K562 (cell line): ENCODE measurements at regions not wholly inside any gene's neighbourhood (a gene's known extent, or its start where the extent isn't known, plus 50 kb on each side); places are given as distances from the start of the nearest gene placed in this dataset.

ENCODE experiments used
- ATAC-seq: fragments of 200-7000 bp; cut with Tn5 transposase; 3 replicates; pipeline ENCODE4 v1.9.1; 2020; ENCODE audit warnings: moderate library complexity
- BruUV-seq: library from RNA; stranded (reverse); fragments of 400-500 nt; replicated peaks from 2 replicates; lab custom pipeline; 2021; lab: Mats Ljungman, UMichigan
- CTCF ChIA-PET: fragments of 300-600 bp; formaldehyde crosslinking; extraction: SDS; loops from one replicate; lab custom pipeline; 2021; ENCODE audit warnings: low intra/inter-chr PET ratio; lab: Yijun Ruan, JAX
- POLR2A ChIA-PET: fragments of 300-600, 350-650 bp; sonication (Branson Sonifier 250); formaldehyde crosslinking; extraction: SDS; loops from one replicate; lab custom pipeline; 2021; ENCODE audit warnings: antibody characterized with exemption, inconsistent platforms; lab: Yijun Ruan, JAX
- DNase-seq, 4 experiments: peaks; one replicate each; pipeline versions ENCODE4 v3.0.0 to v3.0.0-alpha.2; 2011 to 2018; ENCODE audit warnings: low spot score in 3 of 4, mixed read lengths in 3 of 4; ENCODE audit errors: extremely low read depth in 1 of 4
- FAIRE-seq: peaks from 2 replicates; lab custom pipeline; 2011; peaks lifted over from hg19 to GRCh38; lab: Jason Lieb, UNC
- H2AFZ ChIP-seq: 2 replicates; pipeline ENCODE4 v1.6.0; 2011; ENCODE audit warnings: low read depth, low read length, control low read depth, inconsistent platforms
- H3K27ac ChIP-seq: fragments of 200-600 bp; 3 replicates; pipeline ENCODE4 v1.8.0; 2011; ENCODE audit warnings: low read depth, mild to moderate bottlenecking, control low read depth, inconsistent platforms, low read length, moderate library complexity, mixed read lengths; ENCODE audit errors: extremely low read depth
- H3K27me3 ChIP-seq, 2 experiments: fragments of 300-600 bp in 1 of 2; 2 replicates in 1 of 2; 3 replicates in 1 of 2; pipeline versions ENCODE4 v1.6.0 to v1.8.0; 2011; ENCODE audit warnings: inconsistent platforms in 2 of 2, low read length in 2 of 2, mild to moderate bottlenecking in 1 of 2, mixed read lengths in 1 of 2, moderate library complexity in 1 of 2; ENCODE audit not compliant: control insufficient read depth in 2 of 2, insufficient read depth in 2 of 2
- H3K36me3 ChIP-seq: fragments of 300-600 bp; 3 replicates; pipeline ENCODE4 v1.8.0; 2011; ENCODE audit warnings: mild to moderate bottlenecking, low read length, inconsistent platforms; ENCODE audit not compliant: control insufficient read depth, insufficient read depth
- H3K4me1 ChIP-seq, 2 experiments: fragments of 200-600 bp in 1 of 2; replicated peaks in 1 of 2; 2 replicates in 1 of 2; 3 replicates in 1 of 2; pipeline versions ENCODE4 v1.5.1 to v1.8.0; 2011; ENCODE audit warnings: inconsistent platforms in 2 of 2, low read length in 2 of 2, mild to moderate bottlenecking in 1 of 2, mixed read lengths in 1 of 2, moderate library complexity in 1 of 2; ENCODE audit not compliant: control insufficient read depth in 2 of 2, insufficient read depth in 2 of 2
- H3K4me2 ChIP-seq: 2 replicates; pipeline ENCODE4 v1.6.1; 2011; ENCODE audit warnings: low read length, control low read depth, inconsistent platforms, mixed read lengths; ENCODE audit not compliant: insufficient read depth
- H3K4me3 ChIP-seq: fragments of 200-600 bp; sonication (generic), shearing (Covaris generic); 2 replicates; pipeline ENCODE4 v1.5.1; 2016; ENCODE audit warnings: control low read depth, inconsistent platforms
- H3K79me2 ChIP-seq: fragments of 200-600 bp; 3 replicates; pipeline ENCODE4 v1.8.0; 2011; ENCODE audit warnings: low read length, inconsistent platforms; ENCODE audit not compliant: control insufficient read depth, insufficient read depth
- H3K9ac ChIP-seq, 2 experiments: 2 replicates each; pipeline versions ENCODE4 v1.6.0 to v1.6.1; 2011; ENCODE audit warnings: low read depth in 2 of 2, low read length in 2 of 2, control low read depth in 1 of 2, inconsistent platforms in 1 of 2, mild to moderate bottlenecking in 1 of 2, mixed read lengths in 1 of 2; ENCODE audit not compliant: insufficient read depth in 1 of 2
- H3K9me1 ChIP-seq: one replicate; pipeline ENCODE4 v1.6.0; 2011; ENCODE audit warnings: inconsistent platforms, mild to moderate bottlenecking, low read length, moderate library complexity; ENCODE audit not compliant: control insufficient read depth, insufficient read depth
- H3K9me3 ChIP-seq: replicated peaks from 2 replicates; pipeline ENCODE4 v1.5.1; 2011; ENCODE audit warnings: low read depth, low read length, inconsistent platforms; ENCODE audit not compliant: control insufficient read depth, insufficient read depth
- H4K20me1 ChIP-seq: replicated peaks from 2 replicates; pipeline ENCODE4 v1.6.1; 2011; ENCODE audit warnings: low read length, inconsistent platforms, mixed read lengths; ENCODE audit not compliant: control insufficient read depth, insufficient read depth
- CBX5 ChIP-seq: IDR thresholded peaks from 2 replicates; pipeline ENCODE4 v1.6.1; 2014; ENCODE audit warnings: low read depth, borderline replicate concordance
- DLX4 ChIP-seq: fragments of 250-450 bp; sonication (Bioruptor Pico); IDR thresholded peaks from 2 replicates; pipeline ENCODE4 v1.6.1; 2021; ENCODE audit warnings: mild to moderate bottlenecking
- HNRNPUL1 ChIP-seq: fragments of 200-400 bp; formaldehyde crosslinking; IDR thresholded peaks from 2 replicates; pipeline ENCODE4 v1.6.1; 2017; ENCODE audit warnings: low read length
- LCOR ChIP-seq: sonication (generic); formaldehyde crosslinking; IDR thresholded peaks from 2 replicates; pipeline ENCODE4 v1.8.0; 2022; ENCODE audit warnings: mild to moderate bottlenecking, missing genetic modification reagents
- MYBL2 ChIP-seq, 2 experiments: fragments of 450-650 bp in 1 of 2; sonication (generic) in 1 of 2; formaldehyde crosslinking in 1 of 2; IDR thresholded peaks; 2 replicates each; pipeline versions ENCODE4 v1.6.1 to v1.8.1; 2017 to 2022; ENCODE audit warnings: borderline replicate concordance in 1 of 2, inconsistent platforms in 1 of 2, low read depth in 1 of 2, mild to moderate bottlenecking in 1 of 2, missing genetic modification reagents in 1 of 2, moderate library complexity in 1 of 2
- NBN ChIP-seq: fragments of 450-650 bp; IDR thresholded peaks from 2 replicates; pipeline ENCODE4 v1.6.1; 2016; ENCODE audit warnings: low read depth, mild to moderate bottlenecking
- POLR3G ChIP-seq: IDR thresholded peaks from 2 replicates; pipeline ENCODE4 v1.6.1; 2011; ENCODE audit not compliant: insufficient read length, insufficient replicate concordance; ENCODE audit errors: extremely low read depth
- SAFB2 ChIP-seq: fragments of 200-400 bp; formaldehyde crosslinking; IDR thresholded peaks from 2 replicates; pipeline ENCODE4 v1.6.1; 2018; ENCODE audit warnings: borderline replicate concordance, low read length, low read depth, moderate library complexity; ENCODE audit not compliant: severe bottlenecking
- TRIM25 ChIP-seq: fragments of 450-650 bp; IDR thresholded peaks from 2 replicates; pipeline ENCODE4 v1.7.0; 2016; ENCODE audit warnings: borderline replicate concordance
- ZNF134 ChIP-seq: fragments of 250-450 bp; sonication (Bioruptor Pico); conservative IDR thresholded peaks from 2 replicates; pipeline ENCODE4 v1.4.0; 2020
- whole genome bisulfite sequencing: fragments of 100-300 bp; shearing (Covaris generic); methylation state at CpG from one replicate; pipeline ENCODE4 v1.1.6; 2016; ENCODE audit warnings: low coverage, mixed read lengths; ENCODE audit not compliant: insufficient coverage; ENCODE audit errors: missing lambda C conversion rate; 5-methylcytosine and 5-hydroxymethylcytosine counted together
- in situ Hi-C: fragments of 300-500 bp; cut with MboI; formaldehyde crosslinking; loops from 4 replicates; pipeline ENCODE4 v1.15.0; 2018; ENCODE audit warnings: inconsistent platforms, mixed read lengths
- intact Hi-C: fragments of 100-400 bp; cut with micrococcal nuclease; formaldehyde crosslinking; loops from 2 replicates; pipeline ENCODE4 v1.14.2; 2022
- TF ChIP-seq, protein P1 (sequence below): sonication (generic); formaldehyde crosslinking; IDR thresholded peaks from 2 replicates; pipeline ENCODE4 v1.8.1; 2023; ENCODE audit warnings: missing genetic modification reagents, mild to moderate bottlenecking, borderline replicate concordance
- TF ChIP-seq, protein P2 (sequence below): fragments of 250-450 bp; sonication (Bioruptor Pico); IDR thresholded peaks from 2 replicates; pipeline ENCODE4 v1.4.0; 2020; ENCODE audit warnings: mild to moderate bottlenecking

GRCh38 chr4:53895137-53895536 is 169.3 kb downstream of the CHIC2 start:
- no peaks in the 10 kb centered on the region for H3K9me3 ChIP-seq
- H3K9me1 ChIP-seq = no peaks in the 10 kb centered on the region
- TF ChIP-seq MYBL2 (IDR thresholded peaks at IDR 0.05; ENCODE audit: low read depth) = no peak
- no peak for TF ChIP-seq MYBL2 (CRISPR knock-in tag; IDR thresholded peaks at IDR 0.05; ENCODE audit: borderline replicate concordance)
- no peak for TF ChIP-seq CBX5
- TF ChIP-seq POLR3G = no peak
- TF ChIP-seq ZNF134 (CRISPR knock-in tag) = no peak
- TF ChIP-seq HNRNPUL1 = no peak
- TF ChIP-seq SAFB2 = no peak
- TF ChIP-seq NBN = no peak
- TF ChIP-seq TRIM25 = no peak
- no peak for TF ChIP-seq DLX4 (CRISPR knock-in tag)
- TF ChIP-seq LCOR (CRISPR knock-in tag) = no peak
- TF ChIP-seq, protein P1, sequence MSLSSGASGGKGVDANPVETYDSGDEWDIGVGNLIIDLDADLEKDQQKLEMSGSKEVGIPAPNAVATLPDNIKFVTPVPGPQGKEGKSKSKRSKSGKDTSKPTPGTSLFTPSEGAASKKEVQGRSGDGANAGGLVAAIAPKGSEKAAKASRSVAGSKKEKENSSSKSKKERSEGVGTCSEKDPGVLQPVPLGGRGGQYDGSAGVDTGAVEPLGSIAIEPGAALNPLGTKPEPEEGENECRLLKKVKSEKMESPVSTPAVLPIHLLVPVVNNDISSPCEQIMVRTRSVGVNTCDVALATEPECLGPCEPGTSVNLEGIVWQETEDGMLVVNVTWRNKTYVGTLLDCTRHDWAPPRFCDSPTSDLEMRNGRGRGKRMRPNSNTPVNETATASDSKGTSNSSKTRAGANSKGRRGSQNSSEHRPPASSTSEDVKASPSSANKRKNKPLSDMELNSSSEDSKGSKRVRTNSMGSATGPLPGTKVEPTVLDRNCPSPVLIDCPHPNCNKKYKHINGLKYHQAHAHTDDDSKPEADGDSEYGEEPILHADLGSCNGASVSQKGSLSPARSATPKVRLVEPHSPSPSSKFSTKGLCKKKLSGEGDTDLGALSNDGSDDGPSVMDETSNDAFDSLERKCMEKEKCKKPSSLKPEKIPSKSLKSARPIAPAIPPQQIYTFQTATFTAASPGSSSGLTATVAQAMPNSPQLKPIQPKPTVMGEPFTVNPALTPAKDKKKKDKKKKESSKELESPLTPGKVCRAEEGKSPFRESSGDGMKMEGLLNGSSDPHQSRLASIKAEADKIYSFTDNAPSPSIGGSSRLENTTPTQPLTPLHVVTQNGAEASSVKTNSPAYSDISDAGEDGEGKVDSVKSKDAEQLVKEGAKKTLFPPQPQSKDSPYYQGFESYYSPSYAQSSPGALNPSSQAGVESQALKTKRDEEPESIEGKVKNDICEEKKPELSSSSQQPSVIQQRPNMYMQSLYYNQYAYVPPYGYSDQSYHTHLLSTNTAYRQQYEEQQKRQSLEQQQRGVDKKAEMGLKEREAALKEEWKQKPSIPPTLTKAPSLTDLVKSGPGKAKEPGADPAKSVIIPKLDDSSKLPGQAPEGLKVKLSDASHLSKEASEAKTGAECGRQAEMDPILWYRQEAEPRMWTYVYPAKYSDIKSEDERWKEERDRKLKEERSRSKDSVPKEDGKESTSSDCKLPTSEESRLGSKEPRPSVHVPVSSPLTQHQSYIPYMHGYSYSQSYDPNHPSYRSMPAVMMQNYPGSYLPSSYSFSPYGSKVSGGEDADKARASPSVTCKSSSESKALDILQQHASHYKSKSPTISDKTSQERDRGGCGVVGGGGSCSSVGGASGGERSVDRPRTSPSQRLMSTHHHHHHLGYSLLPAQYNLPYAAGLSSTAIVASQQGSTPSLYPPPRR (CRISPR knock-in tag) = no peak
- TF ChIP-seq, protein P2, sequence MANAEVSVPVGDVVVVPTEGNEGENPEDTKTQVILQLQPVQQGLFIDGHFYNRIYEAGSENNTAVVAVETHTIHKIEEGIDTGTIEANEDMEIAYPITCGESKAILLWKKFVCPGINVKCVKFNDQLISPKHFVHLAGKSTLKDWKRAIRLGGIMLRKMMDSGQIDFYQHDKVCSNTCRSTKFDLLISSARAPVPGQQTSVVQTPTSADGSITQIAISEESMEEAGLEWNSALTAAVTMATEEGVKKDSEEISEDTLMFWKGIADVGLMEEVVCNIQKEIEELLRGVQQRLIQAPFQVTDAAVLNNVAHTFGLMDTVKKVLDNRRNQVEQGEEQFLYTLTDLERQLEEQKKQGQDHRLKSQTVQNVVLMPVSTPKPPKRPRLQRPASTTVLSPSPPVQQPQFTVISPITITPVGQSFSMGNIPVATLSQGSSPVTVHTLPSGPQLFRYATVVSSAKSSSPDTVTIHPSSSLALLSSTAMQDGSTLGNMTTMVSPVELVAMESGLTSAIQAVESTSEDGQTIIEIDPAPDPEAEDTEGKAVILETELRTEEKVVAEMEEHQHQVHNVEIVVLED (CRISPR knock-in tag) = no peak
- H3K9ac ChIP-seq = no peak overlapping the region
- intact Hi-C loops = no loop called here
- H2AFZ ChIP-seq = no peak overlapping the region
- no peaks in the 10 kb centered on the region for H3K79me2 ChIP-seq
- DNase-seq = no peak
- no peak overlapping the region for H3K27ac ChIP-seq
- H3K36me3 ChIP-seq = no peaks in the 10 kb centered on the region
- no peaks in the 10 kb centered on the region for H3K4me1 ChIP-seq
- no peak for ATAC-seq
- no peak overlapping the region for H3K4me2 ChIP-seq
- H4K20me1 ChIP-seq = no peaks in the 10 kb centered on the region; the same call in 1 of the 2 replicates
- no TSS peak for BruUV-seq
- POLR2A ChIA-PET = no interaction called here
- FAIRE-seq = no peak
- CTCF ChIA-PET = no interaction called here
- H3K27me3 ChIP-seq = peaks cover 2 to 9% of the 10 kb centered on the region in 2 experiments; a peak in 3 of 5 replicates
- WGBS = 6% methylated on average over 3 of the region's 3 CpGs
- in situ Hi-C loops = no loop called here
- no peak overlapping the region for H3K4me3 ChIP-seq
